Body of pancreas (tissue), 4 donors: ENCODE measurements at regions not wholly inside any gene's neighbourhood (a gene's known extent, or its start where the extent isn't known, plus 50 kb on each side); places are given as distances from the start of the nearest gene placed in this dataset.
A peak's percentile ranks its signal among the peaks of the same experiment; 100 is the strongest.

Experiments used
- ATAC-seq: fragments of 150-250 bp; one replicate; pipeline ENCODE4 v1.9.1; 2016
- DNase-seq, 4 donors: peaks; one replicate each; pipeline ENCODE4 v3.0.0-alpha.2; 2019
- H3K27ac ChIP-seq, 4 donors: fragments of 200-600 bp; sonication (generic); 1 replicate in 3 of 4; 2 replicates in 1 of 4; pipeline versions ENCODE4 v1.5.1 to v1.6.1; 2016 to 2019; ENCODE audit warnings: mild to moderate bottlenecking in 1 of 4, mixed read lengths in 1 of 4, moderate library complexity in 1 of 4
- H3K27me3 ChIP-seq, 2 donors: fragments of 200-600 bp; sonication (generic); one replicate each; pipeline ENCODE4 v1.6.0; 2016; ENCODE audit warnings: mild to moderate bottlenecking in 1 of 2
- H3K36me3 ChIP-seq, 2 donors: fragments of 200-600 bp; sonication (generic); replicated peaks in 1 of 2; 2 replicates each; pipeline ENCODE4 v1.5.1; 2016; ENCODE audit warnings: low read depth in 2 of 2; ENCODE audit not compliant: insufficient read depth in 1 of 2
- H3K4me1 ChIP-seq: fragments of 200-600 bp; sonication (generic); one replicate; pipeline ENCODE4 v1.6.0; 2016
- H3K4me3 ChIP-seq, 2 donors: fragments of 200-600 bp; sonication (generic); 1 replicate in 1 of 2; 2 replicates in 1 of 2; pipeline ENCODE4 v1.5.1; 2016 to 2019
- H3K9me3 ChIP-seq, 3 donors: fragments of 200-600 bp; sonication (generic); 1 replicate in 2 of 3; 2 replicates in 1 of 3; pipeline ENCODE4 v1.5.1; 2016
- POLR2A ChIP-seq, 3 donors: fragments of 450-650 bp; IDR thresholded peaks; one replicate each; pipeline ENCODE4 v1.6.1; 2016; ENCODE audit warnings: antibody characterized with exemption in 3 of 3, mild to moderate bottlenecking in 2 of 3
- WGBS, 2 donors: methylation state at CpG; one replicate each; pipeline ENCODE4 v1.1.5; 2017; 5-methylcytosine and 5-hydroxymethylcytosine counted together
- intact Hi-C: fragments of 100-400 bp; cut with DNase I; formaldehyde crosslinking; loops from one replicate; pipeline ENCODE4 v1.15.1; 2023
- TF ChIP-seq, protein P1 (sequence below), 7 experiments: fragments of 450-650 bp in 4 of 7; fragments of 200-600 bp in 3 of 7; sonication (generic) in 3 of 7; IDR thresholded peaks; one replicate each; pipeline ENCODE4 v1.5.1; 2016 to 2019; ENCODE audit warnings: antibody characterized with exemption in 7 of 7

DNA sequence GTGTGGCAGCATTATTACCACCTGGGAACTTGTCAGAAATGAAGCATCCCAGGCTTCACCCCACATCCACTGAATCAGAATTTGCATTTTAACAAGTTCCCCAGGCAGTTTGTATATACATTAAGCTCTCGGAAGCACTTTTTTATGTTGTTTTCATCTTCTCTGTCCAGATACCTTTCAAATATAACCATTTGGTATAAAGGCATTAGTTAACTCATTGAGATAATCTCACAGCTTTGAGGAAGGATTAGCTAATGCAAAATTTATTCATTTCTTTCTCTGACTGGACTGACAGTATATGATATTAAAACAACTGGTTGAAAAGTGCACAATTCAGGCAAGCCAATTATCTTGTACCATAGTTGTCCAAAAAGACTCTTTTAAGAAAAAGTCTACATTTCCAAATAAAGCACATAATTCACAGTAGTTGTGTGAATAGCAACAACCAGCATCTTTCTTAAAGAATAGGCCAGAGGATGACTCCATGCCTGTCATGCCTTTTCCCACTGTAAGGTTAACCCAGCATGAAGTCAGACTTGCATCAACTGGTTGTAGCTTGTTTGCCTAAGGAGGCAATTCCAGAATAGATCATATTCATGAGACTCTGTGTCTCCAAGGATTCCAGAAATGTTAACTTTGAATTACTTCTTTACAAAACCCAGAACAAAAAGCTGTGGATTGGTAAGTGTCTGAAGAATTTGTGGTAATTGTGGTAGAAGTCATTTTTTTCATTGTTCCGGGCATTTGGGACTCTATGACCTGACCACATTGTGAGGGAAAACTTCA, 254.3 kb upstream of the SESN3 start:
- no peaks in the 10 kb centered on the region for H3K4me1 ChIP-seq
- 69 to 94% methylated on average over 2 of the region's 2 CpGs for WGBS, 2 donors
- no peaks in the 10 kb centered on the region for H3K27me3 ChIP-seq
- TF ChIP-seq, protein P1, sequence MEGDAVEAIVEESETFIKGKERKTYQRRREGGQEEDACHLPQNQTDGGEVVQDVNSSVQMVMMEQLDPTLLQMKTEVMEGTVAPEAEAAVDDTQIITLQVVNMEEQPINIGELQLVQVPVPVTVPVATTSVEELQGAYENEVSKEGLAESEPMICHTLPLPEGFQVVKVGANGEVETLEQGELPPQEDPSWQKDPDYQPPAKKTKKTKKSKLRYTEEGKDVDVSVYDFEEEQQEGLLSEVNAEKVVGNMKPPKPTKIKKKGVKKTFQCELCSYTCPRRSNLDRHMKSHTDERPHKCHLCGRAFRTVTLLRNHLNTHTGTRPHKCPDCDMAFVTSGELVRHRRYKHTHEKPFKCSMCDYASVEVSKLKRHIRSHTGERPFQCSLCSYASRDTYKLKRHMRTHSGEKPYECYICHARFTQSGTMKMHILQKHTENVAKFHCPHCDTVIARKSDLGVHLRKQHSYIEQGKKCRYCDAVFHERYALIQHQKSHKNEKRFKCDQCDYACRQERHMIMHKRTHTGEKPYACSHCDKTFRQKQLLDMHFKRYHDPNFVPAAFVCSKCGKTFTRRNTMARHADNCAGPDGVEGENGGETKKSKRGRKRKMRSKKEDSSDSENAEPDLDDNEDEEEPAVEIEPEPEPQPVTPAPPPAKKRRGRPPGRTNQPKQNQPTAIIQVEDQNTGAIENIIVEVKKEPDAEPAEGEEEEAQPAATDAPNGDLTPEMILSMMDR (IDR thresholded peaks at IDR 0.05), result no peak
- TF ChIP-seq POLR2A (IDR thresholded peaks at IDR 0.05), result no peak
- no peaks in the 10 kb centered on the region for H3K9me3 ChIP-seq
- H3K27ac ChIP-seq, result no peak overlapping the region
- H3K4me3 ChIP-seq, result no peak overlapping the region
- intact Hi-C loops, result no loop called here
- ATAC-seq, result no peak
- H3K36me3 ChIP-seq, result no peaks in the 10 kb centered on the region
- DNase-seq, result no peak

DNA sequence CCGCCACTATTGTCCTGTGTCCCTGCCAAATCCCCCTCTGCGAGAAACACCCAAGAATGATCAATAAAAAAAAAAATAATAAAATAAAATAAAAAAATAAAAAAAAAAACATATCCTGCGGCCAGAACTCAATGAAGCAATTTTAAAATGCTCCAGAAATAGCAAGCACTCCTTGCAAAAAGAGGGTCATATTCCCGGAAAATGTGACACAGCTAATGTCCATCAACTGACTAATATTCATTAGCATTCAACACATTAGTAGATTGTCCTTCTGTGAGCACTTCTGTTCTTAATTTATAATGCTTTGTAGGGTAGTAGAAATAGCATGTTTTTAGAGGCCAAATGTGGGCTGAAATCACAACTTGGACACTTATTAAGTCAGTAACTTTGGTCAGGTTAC, 252.3 kb upstream of the SESN3 start:
- Histone ChIP-seq H3K4me1 (no peaks in the 10 kb centered on the region), H3K27ac (no peak overlapping the region), H3K4me3 (no peak overlapping the region), H3K27me3 (no peaks in the 10 kb centered on the region), H3K36me3 (no peaks in the 10 kb centered on the region), H3K9me3 (no peaks in the 10 kb centered on the region)
- ATAC-seq (no peak), DNase-seq (no peak)
- intact Hi-C loops, result no loop called here
- 80 to 82% methylated on average over 4 of the region's 4 CpGs for WGBS, 2 donors
- TF ChIP-seq, protein P1 (IDR thresholded peaks at IDR 0.05), result no peak
- no peak for TF ChIP-seq POLR2A (IDR thresholded peaks at IDR 0.05)

DNA sequence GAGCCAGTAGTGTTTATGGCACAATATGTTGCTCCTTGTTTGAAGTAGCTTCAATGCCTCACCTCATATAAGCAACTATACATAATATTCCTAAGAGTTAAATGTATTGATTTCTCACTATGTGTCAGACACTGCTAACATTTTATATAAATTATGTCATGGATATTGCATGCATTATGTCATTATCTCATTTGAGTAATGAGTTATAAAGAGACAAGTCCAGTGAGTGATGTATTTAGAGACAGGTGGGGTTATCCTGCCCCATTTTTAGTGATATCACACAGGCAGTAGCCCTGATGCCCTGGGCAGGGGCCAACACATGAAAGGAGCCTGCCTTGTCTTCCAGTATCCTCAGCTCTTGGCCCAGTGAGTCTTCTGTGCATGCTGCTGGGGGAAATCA, 247.0 kb upstream of the SESN3 start:
- H3K4me1 ChIP-seq, result no peaks in the 10 kb centered on the region
- ATAC-seq, result no peak
- DNase-seq, result no peak
- H3K4me3 ChIP-seq, result no peak overlapping the region
- no peaks in the 10 kb centered on the region for H3K27me3 ChIP-seq
- no peak overlapping the region for H3K27ac ChIP-seq
- no peaks in the 10 kb centered on the region for H3K36me3 ChIP-seq
- intact Hi-C loops, result no loop called here
- H3K9me3 ChIP-seq, result no peaks in the 10 kb centered on the region
- TF ChIP-seq, protein P1 (IDR thresholded peaks at IDR 0.05), result no peak
- TF ChIP-seq POLR2A (IDR thresholded peaks at IDR 0.05), result no peak

- intact Hi-C loops, result no loop called here
- 71 to 90% methylated on average over 2 of the region's 2 CpGs for WGBS, 2 donors
- TF ChIP-seq POLR2A (IDR thresholded peaks at IDR 0.05), result no peak
- TF ChIP-seq, protein P1 (IDR thresholded peaks at IDR 0.05), result no peak
- Histone ChIP-seq H3K9me3 (no peaks in the 10 kb centered on the region), H3K36me3 (no peaks in the 10 kb centered on the region), H3K27ac (no peak overlapping the region), H3K27me3 (no peaks in the 10 kb centered on the region), H3K4me1 (peaks cover 1% of the 10 kb centered on the region), H3K4me3 (no peak overlapping the region)
- ATAC-seq (no peak), DNase-seq (no peak)
Observed at GRCh38 chr11:95469258-95469657, 238.3 kb upstream of the SESN3 start.

DNA sequence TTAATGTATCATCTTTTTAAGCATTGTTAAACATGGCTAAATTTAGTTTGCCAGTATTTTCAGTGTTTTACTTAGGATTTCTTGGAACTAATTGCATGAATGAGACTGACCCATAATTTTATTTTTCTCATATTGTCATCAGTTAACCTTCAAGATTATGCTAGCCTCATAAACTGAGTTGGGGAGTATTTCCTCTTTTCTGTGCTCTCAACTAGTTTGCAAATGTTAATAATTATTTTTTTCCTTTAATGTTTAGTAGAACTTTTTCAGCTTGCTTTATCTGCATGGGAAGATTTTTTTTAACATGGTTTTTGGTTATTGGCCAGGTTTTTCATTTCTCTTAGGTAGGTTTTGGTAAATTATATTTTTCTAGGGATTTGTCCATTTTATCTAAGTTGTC, 235.4 kb upstream of the SESN3 start:
- DNase-seq, result no peak
- no peaks in the 10 kb centered on the region for H3K27me3 ChIP-seq
- peaks cover 8% of the 10 kb centered on the region for H3K4me1 ChIP-seq
- TF ChIP-seq, protein P1 (IDR thresholded peaks at IDR 0.05), result no peak
- no peak for TF ChIP-seq POLR2A (IDR thresholded peaks at IDR 0.05)
- peak overlapping the region in 2 of 4 donors; percentile 25 to 41 for H3K27ac ChIP-seq
- no peaks in the 10 kb centered on the region for H3K36me3 ChIP-seq
- intact Hi-C loops, result no loop called here
- no peaks in the 10 kb centered on the region for H3K9me3 ChIP-seq
- H3K4me3 ChIP-seq, result no peak overlapping the region
- ATAC-seq, result no peak
